ENCODE measurements at regions not wholly inside any gene's neighbourhood (a gene's known extent, or its start where the extent isn't known, plus 50 kb on each side); places are given as distances from the start of the nearest gene placed in this dataset.

DNA sequence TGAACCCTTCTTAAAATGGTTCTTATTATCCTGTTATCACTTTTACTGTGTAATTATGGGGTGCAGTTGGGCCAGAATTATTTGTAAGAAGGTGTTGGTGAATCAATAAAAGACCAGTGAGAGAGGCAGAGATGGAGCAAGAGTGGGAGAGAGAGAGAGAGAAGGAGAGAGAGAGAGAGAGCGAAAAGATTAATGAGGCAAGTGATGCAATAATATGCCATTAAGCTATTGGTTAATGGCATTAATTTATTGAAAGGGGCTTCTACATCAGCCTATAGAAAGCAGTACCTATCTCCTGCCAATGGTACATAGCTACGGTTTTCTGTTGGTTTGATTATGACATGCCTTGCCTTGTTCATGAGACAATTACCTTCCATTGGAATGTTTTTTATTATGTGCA lies 388.7 kb downstream of the RPS6KC1 start:
- Histone ChIP-seq H3K4me3 (no peak overlapping the region), H3K9ac (no peak overlapping the region), H3K4me2 (no peak overlapping the region), H3K9me3 (ENCODE audit: low read depth) (no peaks in the 10 kb centered on the region), H3K27ac (no peak overlapping the region), H3K79me2 (ENCODE audit: low read depth) (no peaks in the 10 kb centered on the region), H3K4me1 (peaks cover 13% of the 10 kb centered on the region), H4K20me1 (ENCODE audit: low read depth) (no peaks in the 10 kb centered on the region), H3F3A (ENCODE audit: low read depth) (no peaks in the 10 kb centered on the region), H3K27me3 (no peaks in the 10 kb centered on the region), H3K36me3 (no peaks in the 10 kb centered on the region), H2AFZ (replicated peaks) (no peak overlapping the region)
- peaks cover 2% of the 10 kb centered on the region for H3K27me3 Mint-ChIP-seq (ENCODE audit: insufficient read depth, low read depth)
- DNase-seq (ENCODE audit: low spot score) = no peak
- H3K27ac Mint-ChIP-seq = no peak overlapping the region
- TF ChIP-seq EZH2 (IDR thresholded peaks at IDR 0.05) (no peak), EZH2phosphoT487 (IDR thresholded peaks at IDR 0.05) (no peak)
- TF ChIP-seq, protein P1, sequence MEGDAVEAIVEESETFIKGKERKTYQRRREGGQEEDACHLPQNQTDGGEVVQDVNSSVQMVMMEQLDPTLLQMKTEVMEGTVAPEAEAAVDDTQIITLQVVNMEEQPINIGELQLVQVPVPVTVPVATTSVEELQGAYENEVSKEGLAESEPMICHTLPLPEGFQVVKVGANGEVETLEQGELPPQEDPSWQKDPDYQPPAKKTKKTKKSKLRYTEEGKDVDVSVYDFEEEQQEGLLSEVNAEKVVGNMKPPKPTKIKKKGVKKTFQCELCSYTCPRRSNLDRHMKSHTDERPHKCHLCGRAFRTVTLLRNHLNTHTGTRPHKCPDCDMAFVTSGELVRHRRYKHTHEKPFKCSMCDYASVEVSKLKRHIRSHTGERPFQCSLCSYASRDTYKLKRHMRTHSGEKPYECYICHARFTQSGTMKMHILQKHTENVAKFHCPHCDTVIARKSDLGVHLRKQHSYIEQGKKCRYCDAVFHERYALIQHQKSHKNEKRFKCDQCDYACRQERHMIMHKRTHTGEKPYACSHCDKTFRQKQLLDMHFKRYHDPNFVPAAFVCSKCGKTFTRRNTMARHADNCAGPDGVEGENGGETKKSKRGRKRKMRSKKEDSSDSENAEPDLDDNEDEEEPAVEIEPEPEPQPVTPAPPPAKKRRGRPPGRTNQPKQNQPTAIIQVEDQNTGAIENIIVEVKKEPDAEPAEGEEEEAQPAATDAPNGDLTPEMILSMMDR (IDR thresholded peaks at IDR 0.05) = no peak
- no peak overlapping the region for H3K4me3 Mint-ChIP-seq
- no peaks in the 10 kb centered on the region for H3K4me1 Mint-ChIP-seq
- no peaks in the 10 kb centered on the region for H3K36me3 Mint-ChIP-seq
- no peaks in the 10 kb centered on the region for H3K9me3 Mint-ChIP-seq

DNA sequence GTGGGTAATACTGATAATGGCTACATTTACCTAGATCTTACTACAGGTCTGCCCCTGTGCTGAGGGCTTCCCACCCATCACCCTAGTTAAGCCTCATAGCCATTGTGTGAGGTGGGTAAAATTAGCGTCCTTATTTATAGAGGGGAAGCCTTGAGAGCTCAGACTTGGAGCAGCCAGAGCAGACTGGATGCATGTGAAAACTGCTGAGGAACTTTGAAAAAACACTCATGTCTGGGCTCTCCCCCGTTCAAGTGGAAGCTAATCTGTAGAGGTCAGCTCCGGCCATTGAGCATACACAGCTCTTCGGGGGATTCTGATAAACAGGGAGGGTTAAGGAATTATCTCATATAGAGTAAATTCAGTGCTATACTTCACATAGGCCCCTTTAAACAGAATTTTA lies 389.7 kb downstream of the RPS6KC1 start:
- Histone ChIP-seq H3F3A (ENCODE audit: low read depth) (no peaks in the 10 kb centered on the region), H3K36me3 (no peaks in the 10 kb centered on the region), H3K4me2 (no peak overlapping the region), H3K79me2 (ENCODE audit: low read depth) (no peaks in the 10 kb centered on the region), H3K9me3 (ENCODE audit: low read depth) (no peaks in the 10 kb centered on the region), H3K4me1 (peaks cover 11% of the 10 kb centered on the region), H2AFZ (replicated peaks) (no peak overlapping the region), H3K27ac (no peak overlapping the region), H3K27me3 (no peaks in the 10 kb centered on the region), H4K20me1 (ENCODE audit: low read depth) (no peaks in the 10 kb centered on the region), H3K4me3 (no peak overlapping the region), H3K9ac (no peak overlapping the region)
- no peak overlapping the region for H3K4me3 Mint-ChIP-seq
- H3K27ac Mint-ChIP-seq = no peak overlapping the region
- H3K4me1 Mint-ChIP-seq = no peaks in the 10 kb centered on the region
- H3K9me3 Mint-ChIP-seq = no peaks in the 10 kb centered on the region
- no peak for DNase-seq (ENCODE audit: low spot score)
- peaks cover 2% of the 10 kb centered on the region for H3K27me3 Mint-ChIP-seq (ENCODE audit: insufficient read depth, low read depth)
- H3K36me3 Mint-ChIP-seq = no peaks in the 10 kb centered on the region
- TF ChIP-seq, protein P1 (IDR thresholded peaks at IDR 0.05) = no peak
- TF ChIP-seq EZH2 (IDR thresholded peaks at IDR 0.05) = no peak
- TF ChIP-seq EZH2phosphoT487 (IDR thresholded peaks at IDR 0.05) = no peak

DNA sequence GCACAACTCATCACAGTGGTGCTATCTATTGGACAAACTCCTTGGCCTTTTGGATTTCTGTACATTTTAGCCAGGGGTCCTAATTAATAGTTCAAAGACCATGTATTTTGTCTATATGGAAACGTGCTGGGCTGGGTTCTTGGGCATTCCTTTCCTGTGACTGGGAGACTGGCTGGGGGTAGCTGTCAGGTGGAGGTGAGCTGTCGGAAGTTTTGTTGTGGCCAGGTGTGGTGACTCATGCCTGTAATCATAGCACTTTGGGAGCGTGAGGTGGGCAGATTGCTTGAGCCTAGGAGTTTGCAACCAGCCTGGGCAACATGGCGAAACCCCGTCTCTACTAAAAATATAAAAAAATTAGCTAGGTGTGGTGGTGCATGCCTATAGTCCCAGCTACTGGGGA lies 392.4 kb downstream of the RPS6KC1 start:
- Histone ChIP-seq H3K27me3 (no peaks in the 10 kb centered on the region), H3K4me2 (no peak overlapping the region), H3K9ac (no peak overlapping the region), H3K4me3 (no peak overlapping the region), H3K36me3 (no peaks in the 10 kb centered on the region), H3K4me1 (peaks cover 7% of the 10 kb centered on the region), H3K9me3 (ENCODE audit: low read depth) (no peaks in the 10 kb centered on the region), H3F3A (ENCODE audit: low read depth) (no peaks in the 10 kb centered on the region), H3K79me2 (ENCODE audit: low read depth) (no peaks in the 10 kb centered on the region), H3K27ac (no peak overlapping the region), H4K20me1 (ENCODE audit: low read depth) (no peaks in the 10 kb centered on the region), H2AFZ (replicated peaks) (no peak overlapping the region)
- DNase-seq (ENCODE audit: low spot score) = no peak
- TF ChIP-seq EZH2 (IDR thresholded peaks at IDR 0.05) (no peak), EZH2phosphoT487 (IDR thresholded peaks at IDR 0.05) (no peak)
- TF ChIP-seq, protein P1 (IDR thresholded peaks at IDR 0.05) = no peak
- no peaks in the 10 kb centered on the region for H3K9me3 Mint-ChIP-seq
- H3K27ac Mint-ChIP-seq = no peak overlapping the region
- H3K27me3 Mint-ChIP-seq (ENCODE audit: insufficient read depth, low read depth) = peaks cover 2% of the 10 kb centered on the region
- no peaks in the 10 kb centered on the region for H3K4me1 Mint-ChIP-seq
- no peaks in the 10 kb centered on the region for H3K36me3 Mint-ChIP-seq
- no peak overlapping the region for H3K4me3 Mint-ChIP-seq

Measured in neural progenitor cell (in vitro differentiated cells).